ENCODE measurements at regions not wholly inside any gene's neighbourhood (a gene's known extent, or its start where the extent isn't known, plus 50 kb on each side); places are given as distances from the start of the nearest gene placed in this dataset.
A peak's percentile ranks its signal among the peaks of the same experiment; 100 is the strongest.
"Not testable (repeated sequence)": the region's sequence is repeated elsewhere in the genome, so short reads cannot be mapped to it uniquely, and the experiment has no call there.

- DNase-seq (ENCODE audit: extremely low spot score) = peak; percentile 39
- ChIA-PET CTCF (interaction anchor here (0.6 to 4.3 kb wide), 30 partner anchors 9 to 518 kb away, joined by 3 to 80 read pairs (median 6); partner anchors contain the start of gene MZT2A), POLR2A (interaction anchor here (1.2 kb wide), 1 partner anchor 9 kb away, joined by 3 read pairs; no protein-coding TSS in a partner anchor)
- peak; percentile 48 for TF ChIP-seq CTCF (IDR thresholded peaks at IDR 0.05; ENCODE audit: control extremely low read depth, extremely low read depth, low read depth, missing control alignments)
Observed at GRCh38 chr2:131672471-131673399, 145.0 kb downstream of the CCDC74A start.

GRCh38 chr2:131673400-131674173, 145.9 kb downstream of the CCDC74A start:
- peak; percentile 95 for TF ChIP-seq CTCF (IDR thresholded peaks at IDR 0.05; ENCODE audit: control extremely low read depth, extremely low read depth, low read depth, missing control alignments)
- CTCF ChIA-PET = interaction anchor here (0.8 to 4.3 kb wide), 24 partner anchors 8 to 581 kb away, joined by 3 to 80 read pairs (median 6); partner anchors contain the start of genes FAM168B and MZT2A
- POLR2A ChIA-PET = interaction anchor here (1.0 to 1.2 kb wide), 2 partner anchors 8 to 9 kb away, joined by 3 read pairs; no protein-coding TSS in a partner anchor
- DNase-seq (ENCODE audit: extremely low spot score) = peak; percentile 70

GRCh38 chr2:131674174-131674507, 146.5 kb downstream of the CCDC74A start:
- no peak for DNase-seq (ENCODE audit: extremely low spot score)
- TF ChIP-seq CTCF (IDR thresholded peaks at IDR 0.05; ENCODE audit: control extremely low read depth, extremely low read depth, low read depth, missing control alignments) = no peak
- POLR2A ChIA-PET = interaction anchor here (1.0 kb wide), 1 partner anchor 8 kb away, joined by 3 read pairs; no protein-coding TSS in a partner anchor
- CTCF ChIA-PET = interaction anchor here (0.8 to 4.3 kb wide), 19 partner anchors 8 to 581 kb away, joined by 3 to 80 read pairs (median 6); partner anchors contain the start of genes FAM168B and MZT2A

- CTCF ChIA-PET = interaction anchor here (1.1 to 3.3 kb wide), 10 partner anchors 9 to 528 kb away, joined by 3 to 46 read pairs (median 6); no protein-coding TSS in a partner anchor
- not testable (repeated sequence) for DNase-seq (ENCODE audit: extremely low spot score)
- POLR2A ChIA-PET = interaction anchor here (0.7 to 0.9 kb wide), 3 partner anchors 8 to 10 kb away, joined by 3 read pairs; no protein-coding TSS in a partner anchor
Observed at GRCh38 chr2:131681611-131682121, 154.0 kb downstream of the CCDC74A start.

GRCh38 chr2:131682122-131682944, 154.6 kb downstream of the CCDC74A start:
- DNase-seq (ENCODE audit: extremely low spot score) = peak; percentile 87
- ChIA-PET POLR2A (interaction anchor here (0.6 to 0.9 kb wide), 4 partner anchors 8 to 93 kb away, joined by 3 read pairs; no protein-coding TSS in a partner anchor), CTCF (interaction anchor here (1.1 to 3.3 kb wide), 10 partner anchors 9 to 528 kb away, joined by 3 to 46 read pairs (median 6); no protein-coding TSS in a partner anchor)
- TF ChIP-seq CTCF (IDR thresholded peaks at IDR 0.05; ENCODE audit: control extremely low read depth, extremely low read depth, low read depth, missing control alignments) = peak; percentile 35

GRCh38 chr2:131682945-131683330, 155.2 kb downstream of the CCDC74A start:
- POLR2A ChIA-PET = not testable (repeated sequence)

GRCh38 chr2:131684631-131685316, 157.1 kb downstream of the CCDC74A start:
- POLR2A ChIA-PET; DNase-seq (ENCODE audit: extremely low spot score): not testable (repeated sequence)
- CTCF ChIA-PET = interaction anchor here (1.4 to 3.0 kb wide), 2 partner anchors 12 to 47 kb away, joined by 3 to 20 read pairs; no protein-coding TSS in a partner anchor

More at GRCh38 chr2:131682945-131683330, 155.2 kb downstream of the CCDC74A start:
- not testable (repeated sequence) for DNase-seq (ENCODE audit: extremely low spot score)
- CTCF ChIA-PET = interaction anchor here (1.1 to 3.3 kb wide), 6 partner anchors 9 to 269 kb away, joined by 3 to 46 read pairs (median 10); no protein-coding TSS in a partner anchor
- TF ChIP-seq CTCF (IDR thresholded peaks at IDR 0.05; ENCODE audit: control extremely low read depth, extremely low read depth, low read depth, missing control alignments) = peak; percentile 12

- POLR2A ChIA-PET; DNase-seq (ENCODE audit: extremely low spot score): not testable (repeated sequence)
- CTCF ChIA-PET = interaction anchor here (1.0 to 3.0 kb wide), 2 partner anchors 13 to 273 kb away, joined by 4 to 20 read pairs; no protein-coding TSS in a partner anchor
Observed at GRCh38 chr2:131686164-131686893, 158.6 kb downstream of the CCDC74A start.

Data from GM10248 (cell line).